ENCODE measurements at regions not wholly inside any gene's neighbourhood (a gene's known extent, or its start where the extent isn't known, plus 50 kb on each side); places are given as distances from the start of the nearest gene placed in this dataset.

GRCh38 chr7:4612939-4613841, 68.9 kb upstream of the FOXK1 start:
- Mint-ChIP-seq H3K36me3 (ENCODE audit: low read depth) (no peaks in the 10 kb centered on the region), H3K27ac (ENCODE audit: unreplicated experiment) (no peak overlapping the region), H3K9me3 (no peaks in the 10 kb centered on the region), H3K27me3 (ENCODE audit: low read depth) (no peaks in the 10 kb centered on the region), H3K4me3 (no peak overlapping the region), H3K4me1 (peaks cover 22% of the 10 kb centered on the region)
- DNase-seq (ENCODE audit: low read depth, low spot score), result no peak
- TF ChIP-seq CTCF (conservative IDR thresholded peaks at IDR 0.05), result no peak

GRCh38 chr7:4613846-4614548, 68.1 kb upstream of the FOXK1 start:
- H3K27me3 Mint-ChIP-seq (ENCODE audit: low read depth), result no peaks in the 10 kb centered on the region
- no peaks in the 10 kb centered on the region for H3K36me3 Mint-ChIP-seq (ENCODE audit: low read depth)
- H3K4me1 Mint-ChIP-seq, result peaks cover 22% of the 10 kb centered on the region
- no peaks in the 10 kb centered on the region for H3K9me3 Mint-ChIP-seq
- H3K27ac Mint-ChIP-seq (ENCODE audit: unreplicated experiment), result no peak overlapping the region
- no peak for TF ChIP-seq CTCF (conservative IDR thresholded peaks at IDR 0.05)
- H3K4me3 Mint-ChIP-seq, result no peak overlapping the region
- no peak for DNase-seq (ENCODE audit: low read depth, low spot score)

GRCh38 chr7:4616116-4616515, 66.0 kb upstream of the FOXK1 start:
- Mint-ChIP-seq H3K27ac (ENCODE audit: unreplicated experiment) (no peak overlapping the region), H3K27me3 (ENCODE audit: low read depth) (no peaks in the 10 kb centered on the region), H3K9me3 (no peaks in the 10 kb centered on the region), H3K36me3 (ENCODE audit: low read depth) (no peaks in the 10 kb centered on the region), H3K4me1 (peaks cover 18% of the 10 kb centered on the region), H3K4me3 (no peak overlapping the region)
- DNase-seq (ENCODE audit: low read depth, low spot score), result no peak
- TF ChIP-seq CTCF (conservative IDR thresholded peaks at IDR 0.05), result no peak

GRCh38 chr7:4621396-4621795, 60.7 kb upstream of the FOXK1 start:
- Mint-ChIP-seq H3K27ac (ENCODE audit: unreplicated experiment) (no peak overlapping the region), H3K27me3 (ENCODE audit: low read depth) (no peaks in the 10 kb centered on the region), H3K36me3 (ENCODE audit: low read depth) (no peaks in the 10 kb centered on the region), H3K4me3 (no peak overlapping the region), H3K9me3 (peaks cover 2% of the 10 kb centered on the region), H3K4me1 (no peaks in the 10 kb centered on the region)
- DNase-seq (ENCODE audit: low read depth, low spot score), result no peak
- TF ChIP-seq CTCF (conservative IDR thresholded peaks at IDR 0.05), result no peak

GRCh38 chr7:4626318-4626845, 55.7 kb upstream of the FOXK1 start:
- peaks cover 2% of the 10 kb centered on the region for H3K9me3 Mint-ChIP-seq
- H3K27ac Mint-ChIP-seq (ENCODE audit: unreplicated experiment), result no peak overlapping the region
- peaks cover 2% of the 10 kb centered on the region for H3K4me1 Mint-ChIP-seq
- no peaks in the 10 kb centered on the region for H3K36me3 Mint-ChIP-seq (ENCODE audit: low read depth)
- no peak overlapping the region for H3K4me3 Mint-ChIP-seq
- no peak for TF ChIP-seq CTCF (conservative IDR thresholded peaks at IDR 0.05)
- H3K27me3 Mint-ChIP-seq (ENCODE audit: low read depth), result no peaks in the 10 kb centered on the region
- DNase-seq (ENCODE audit: low read depth, low spot score), result no peak
